ENCODE measurements at regions not wholly inside any gene's neighbourhood (a gene's known extent, or its start where the extent isn't known, plus 50 kb on each side); places are given as distances from the start of the nearest gene placed in this dataset.

DNA sequence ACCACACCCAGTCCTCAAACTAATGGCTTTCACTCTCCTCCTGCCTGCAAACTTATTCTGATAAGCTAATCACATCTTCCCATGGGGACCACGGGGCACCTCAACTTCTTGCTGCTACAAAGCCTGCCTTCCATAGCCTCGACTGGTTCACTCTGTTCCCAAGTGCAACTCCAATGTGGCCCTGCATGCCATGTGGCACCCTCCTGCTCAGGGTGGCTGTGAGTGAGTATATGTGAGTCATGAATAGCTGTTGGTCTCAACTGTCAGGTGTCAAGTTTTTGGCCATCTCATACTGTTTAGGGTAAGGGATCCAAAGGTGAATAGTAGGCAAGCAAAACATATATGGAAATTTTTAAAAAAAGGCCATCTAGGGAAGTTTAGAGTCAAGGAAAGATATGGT is 276.1 kb upstream of the DCC start:
- Histone ChIP-seq H2AK5ac (ENCODE audit: insufficient read length, low read length) (no peak overlapping the region), H3K9me3 (ENCODE audit: control insufficient read depth, low read depth, low read length) (no peaks in the 10 kb centered on the region), H4K91ac (ENCODE audit: insufficient read length, low read depth, low read length) (no peak overlapping the region), H3K23me2 (ENCODE audit: insufficient read length, low read depth, low read length, poor library complexity, severe bottlenecking) (no peaks in the 10 kb centered on the region), H3K9ac (ENCODE audit: extremely low read depth, insufficient read length, low read length) (no peak overlapping the region), H2BK20ac (ENCODE audit: low read depth, low read length, poor library complexity, severe bottlenecking) (no peak overlapping the region), H4K8ac (replicated peaks; ENCODE audit: insufficient read length, low read depth, low read length) (no peak overlapping the region), H3K4me1 (ENCODE audit: insufficient read depth, low read length) (peaks cover 3% of the 10 kb centered on the region; the same call in 1 of the 2 replicates), H3K27ac (ENCODE audit: insufficient read length, low read depth, low read length) (no peak overlapping the region), H3K14ac (ENCODE audit: insufficient read depth, low read length) (no peak overlapping the region), H3K27me3 (ENCODE audit: insufficient read depth, low read length) (no peaks in the 10 kb centered on the region), H3T11ph (ENCODE audit: low read length) (no peak overlapping the region), H2AFZ (ENCODE audit: low read length) (no peak overlapping the region), H3K79me2 (ENCODE audit: insufficient read depth, low read length) (no peaks in the 10 kb centered on the region), H2BK12ac (ENCODE audit: insufficient read length, low read depth, low read length) (no peak overlapping the region), H3K4ac (ENCODE audit: low read depth, low read length) (no peak overlapping the region), H2BK15ac (ENCODE audit: low read depth, low read length) (no peak overlapping the region), H4K5ac (ENCODE audit: insufficient read length, low read depth, low read length) (no peak overlapping the region), H2BK5ac (ENCODE audit: insufficient read length, low read length) (no peak overlapping the region), H3K18ac (ENCODE audit: insufficient read length, low read depth, low read length) (no peak overlapping the region), H3K79me1 (ENCODE audit: insufficient read depth, low read depth, low read length, poor library complexity, severe bottlenecking) (no peaks in the 10 kb centered on the region), H3K4me2 (ENCODE audit: insufficient read depth, insufficient read length, low read length) (no peak overlapping the region), H2BK120ac (ENCODE audit: low read depth, low read length, poor library complexity, severe bottlenecking) (no peak overlapping the region), H3K56ac (ENCODE audit: insufficient read length, low read depth, low read length) (no peak overlapping the region), H3K23ac (ENCODE audit: insufficient read length, low read depth, low read length) (no peak overlapping the region), H4K20me1 (ENCODE audit: control insufficient read depth, insufficient read depth, insufficient read length) (no peaks in the 10 kb centered on the region)
- Mint-ChIP-seq H3K27ac (no peak overlapping the region), H3K27me3 (ENCODE audit: low read depth) (no peaks in the 10 kb centered on the region), H3K4me3 (no peak overlapping the region), H3K4me1 (peaks cover 40 to 43% of the 10 kb centered on the region in 2 experiments), H3K36me3 (ENCODE audit: insufficient read depth in 1 of 3, low read depth in 3 of 3) (peaks cover 10 to 30% (median 13%) of the 10 kb centered on the region in 3 experiments), H3K9me3 (peaks cover 18 to 20% of the 10 kb centered on the region in 2 experiments)
- no CpG with 5 or more reads among the region's 2 CpGs for WGBS (ENCODE audit: extremely low coverage, insufficient read length, low lambda C conversion rate)
- TF ChIP-seq, protein P1, sequence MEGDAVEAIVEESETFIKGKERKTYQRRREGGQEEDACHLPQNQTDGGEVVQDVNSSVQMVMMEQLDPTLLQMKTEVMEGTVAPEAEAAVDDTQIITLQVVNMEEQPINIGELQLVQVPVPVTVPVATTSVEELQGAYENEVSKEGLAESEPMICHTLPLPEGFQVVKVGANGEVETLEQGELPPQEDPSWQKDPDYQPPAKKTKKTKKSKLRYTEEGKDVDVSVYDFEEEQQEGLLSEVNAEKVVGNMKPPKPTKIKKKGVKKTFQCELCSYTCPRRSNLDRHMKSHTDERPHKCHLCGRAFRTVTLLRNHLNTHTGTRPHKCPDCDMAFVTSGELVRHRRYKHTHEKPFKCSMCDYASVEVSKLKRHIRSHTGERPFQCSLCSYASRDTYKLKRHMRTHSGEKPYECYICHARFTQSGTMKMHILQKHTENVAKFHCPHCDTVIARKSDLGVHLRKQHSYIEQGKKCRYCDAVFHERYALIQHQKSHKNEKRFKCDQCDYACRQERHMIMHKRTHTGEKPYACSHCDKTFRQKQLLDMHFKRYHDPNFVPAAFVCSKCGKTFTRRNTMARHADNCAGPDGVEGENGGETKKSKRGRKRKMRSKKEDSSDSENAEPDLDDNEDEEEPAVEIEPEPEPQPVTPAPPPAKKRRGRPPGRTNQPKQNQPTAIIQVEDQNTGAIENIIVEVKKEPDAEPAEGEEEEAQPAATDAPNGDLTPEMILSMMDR (conservative IDR thresholded peaks at IDR 0.05) = no peak
- DNase-seq = no peak
